K562 (cell line): ENCODE measurements at regions not wholly inside any gene's neighbourhood (a gene's known extent, or its start where the extent isn't known, plus 50 kb on each side); places are given as distances from the start of the nearest gene placed in this dataset.

ENCODE experiments used
- ATF1 ChIP-seq, 2 experiments: fragments of 450-650 bp in 1 of 2; IDR thresholded peaks; 2 replicates each; pipeline ENCODE4 v1.6.1; 2016; ENCODE audit warnings: missing compliant biosample characterization in 1 of 2, missing genetic modification characterization in 1 of 2
- CEBPG ChIP-seq, 3 experiments: fragments of 200-800 bp in 1 of 3; sonication (Bioruptor generic) in 1 of 3; sonication (generic) in 1 of 3; formaldehyde crosslinking in 1 of 3; IDR thresholded peaks in 2 of 3; conservative IDR thresholded peaks in 1 of 3; 2 replicates each; pipeline versions ENCODE4 v1.6.1 to v1.8.0; 2016 to 2022; ENCODE audit warnings: missing compliant biosample characterization in 2 of 3, missing genetic modification characterization in 2 of 3, mild to moderate bottlenecking in 1 of 3, missing genetic modification reagents in 1 of 3
- GATAD2A ChIP-seq: fragments of 450-650 bp; IDR thresholded peaks from 2 replicates; pipeline ENCODE4 v1.6.1; 2017
- NFRKB ChIP-seq: fragments of 450-650 bp; IDR thresholded peaks from 2 replicates; pipeline ENCODE4 v1.6.1; 2016; ENCODE audit warnings: low read depth
- SAP30 ChIP-seq: fragments of 200-600 bp; sonication (generic); IDR thresholded peaks from 2 replicates; pipeline ENCODE4 v1.6.1; 2012; ENCODE audit warnings: borderline replicate concordance, low read depth, mild to moderate bottlenecking, moderate library complexity, low read length, control low read depth, inconsistent platforms; ENCODE audit not compliant: insufficient read depth, poor library complexity, severe bottlenecking
- TRIM25 ChIP-seq: fragments of 450-650 bp; IDR thresholded peaks from 2 replicates; pipeline ENCODE4 v1.7.0; 2016; ENCODE audit warnings: borderline replicate concordance
- TRIM28 ChIP-seq: fragments of 450-650 bp; IDR thresholded peaks from 2 replicates; pipeline ENCODE4 v1.6.1; 2017
- ZBED1 ChIP-seq: IDR thresholded peaks from 2 replicates; pipeline ENCODE4 v1.6.1; 2014
- ZNF512 ChIP-seq: IDR thresholded peaks from 2 replicates; pipeline ENCODE4 v1.6.1; 2016; ENCODE audit warnings: missing genetic modification characterization, missing compliant biosample characterization
- TF ChIP-seq, protein P1 (sequence below): sonication (generic); formaldehyde crosslinking; IDR thresholded peaks from 2 replicates; pipeline ENCODE4 v1.8.0; 2022; ENCODE audit warnings: mild to moderate bottlenecking, low read depth, missing genetic modification reagents

- TF ChIP-seq ATF1 (CRISPR knock-in tag; IDR thresholded peaks at IDR 0.05), result no peak
- TF ChIP-seq ATF1 (tag; IDR thresholded peaks at IDR 0.05), result no peak
- no peak for TF ChIP-seq ZBED1
- TF ChIP-seq NFRKB, result no peak
- no peak for TF ChIP-seq ZNF512 (tag)
- no peak for TF ChIP-seq CEBPG (CRISPR knock-in tag; IDR thresholded peaks at IDR 0.05)
- TF ChIP-seq CEBPG (tag; conservative IDR thresholded peaks at IDR 0.05 in 1 of 2, IDR thresholded peaks at IDR 0.05 in 1 of 2), result no peak
- no peak for TF ChIP-seq TRIM28
- TF ChIP-seq TRIM25, result no peak
- TF ChIP-seq SAP30, result no peak
- TF ChIP-seq GATAD2A, result no peak
- TF ChIP-seq, protein P1, sequence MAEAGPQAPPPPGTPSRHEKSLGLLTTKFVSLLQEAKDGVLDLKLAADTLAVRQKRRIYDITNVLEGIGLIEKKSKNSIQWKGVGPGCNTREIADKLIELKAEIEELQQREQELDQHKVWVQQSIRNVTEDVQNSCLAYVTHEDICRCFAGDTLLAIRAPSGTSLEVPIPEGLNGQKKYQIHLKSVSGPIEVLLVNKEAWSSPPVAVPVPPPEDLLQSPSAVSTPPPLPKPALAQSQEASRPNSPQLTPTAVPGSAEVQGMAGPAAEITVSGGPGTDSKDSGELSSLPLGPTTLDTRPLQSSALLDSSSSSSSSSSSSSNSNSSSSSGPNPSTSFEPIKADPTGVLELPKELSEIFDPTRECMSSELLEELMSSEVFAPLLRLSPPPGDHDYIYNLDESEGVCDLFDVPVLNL (CRISPR knock-in tag), result no peak
These were observed 281.2 kb upstream of the NR2F2 start (continued) for GRCh38 chr15:96049323-96049722.
